SK-MEL-5 (cell line): ENCODE measurements at regions not wholly inside any gene's neighbourhood (a gene's known extent, or its start where the extent isn't known, plus 50 kb on each side); places are given as distances from the start of the nearest gene placed in this dataset.

Experiments used
- DNase-seq: peaks from one replicate; pipeline ENCODE4 v3.0.0-alpha.2; 2016; ENCODE audit warnings: low read depth, low spot score
- in situ Hi-C: cut with HindIII; loops from 2 replicates; pipeline ENCODE4 v1.10.0; 2016; ENCODE audit warnings: low sequenced_read_pairs, high pct_unique_total_duplicates, low pct_unique_long_range_greater_than_20kb

DNA sequence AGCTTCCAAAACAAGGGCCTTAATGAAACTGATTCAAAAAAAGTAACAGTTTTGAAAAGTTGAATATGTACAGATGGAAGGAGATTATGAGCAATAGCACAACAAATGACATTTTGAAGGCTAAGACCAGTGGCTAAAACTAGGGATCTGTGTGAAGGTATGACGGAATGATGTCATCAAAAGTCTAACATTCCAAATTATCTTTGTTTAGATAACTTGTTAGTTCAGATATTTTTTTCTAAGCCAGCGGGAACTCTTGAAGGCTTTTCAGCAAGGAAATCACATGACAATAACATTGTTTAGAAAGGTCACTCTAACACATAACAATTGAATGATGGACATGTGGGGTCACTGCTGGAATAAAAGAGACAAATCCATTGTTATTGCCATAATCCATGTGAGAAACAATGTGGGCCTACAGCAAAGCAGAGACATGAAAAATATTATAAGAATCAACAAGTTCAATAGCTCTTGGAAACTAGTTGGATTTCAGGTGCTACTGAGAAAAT is 260.5 kb downstream of the CASP12 start:
- in situ Hi-C loops, result no loop called here

DNA sequence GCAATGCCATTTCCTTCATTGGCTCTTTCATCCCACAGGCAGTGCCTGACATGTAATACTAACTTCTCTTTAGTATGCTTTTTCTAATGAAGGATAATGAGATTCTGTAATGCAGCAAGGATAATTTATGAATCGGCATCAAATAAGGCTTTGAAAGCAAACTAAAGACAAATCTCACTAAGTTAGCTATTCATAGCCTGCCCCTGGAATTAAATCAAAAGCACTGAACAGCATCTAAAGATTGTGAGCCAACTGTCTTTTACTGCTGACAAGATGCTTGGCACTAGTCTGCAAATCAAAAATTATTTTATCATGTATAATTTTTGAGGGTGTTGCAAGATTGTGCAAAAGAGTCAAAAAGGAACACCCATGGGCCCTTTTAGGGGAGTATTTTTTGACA is 265.0 kb downstream of the CASP12 start:
- no peak for DNase-seq
- in situ Hi-C loops, result no loop called here

More for the DNA sequence above, 260.5 kb downstream of the CASP12 start:
- no peak for DNase-seq

DNA sequence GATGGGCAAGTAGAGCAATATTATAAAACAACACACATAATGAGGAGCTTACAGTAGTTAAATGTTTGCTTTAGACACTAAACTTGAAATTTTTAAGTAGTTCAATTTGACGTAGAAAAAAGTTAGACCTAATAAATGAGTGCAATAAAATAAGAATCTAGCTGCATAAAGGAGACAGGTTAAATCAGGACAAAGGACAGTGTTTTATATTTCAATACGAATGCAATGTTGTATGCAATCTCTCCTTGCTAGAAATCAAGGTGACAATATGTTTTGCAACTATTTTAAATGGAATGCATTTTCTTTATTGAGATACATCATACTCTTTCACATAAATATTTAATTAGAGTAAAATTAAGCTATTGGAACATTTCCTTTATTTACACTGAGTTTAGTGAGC is 267.9 kb downstream of the CASP12 start:
- in situ Hi-C loops, result no loop called here
- DNase-seq, result no peak

DNA sequence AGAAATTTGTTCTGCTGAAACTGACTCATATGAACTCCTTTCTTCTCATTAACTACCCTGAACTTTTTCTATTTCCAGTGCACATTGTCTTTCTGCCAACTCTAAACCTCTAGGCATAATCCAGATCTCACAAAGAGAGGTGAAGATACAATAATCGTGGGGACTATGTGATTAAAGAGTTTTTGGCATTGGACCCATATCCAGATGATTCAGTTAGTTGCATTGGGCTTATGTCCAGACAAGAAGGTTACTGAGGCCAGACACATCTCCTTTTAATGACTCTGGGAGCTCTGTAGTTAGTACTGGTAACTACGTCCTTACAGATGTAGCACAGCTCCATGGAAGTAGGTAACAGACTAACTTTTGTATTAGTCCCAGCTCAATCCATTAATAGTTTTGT is 273.0 kb downstream of the CASP12 start:
- in situ Hi-C loops, result no loop called here
- no peak for DNase-seq

GRCh38 chr11:104624021-104624420 is 274.2 kb downstream of the CASP12 start:
- in situ Hi-C loops, result no loop called here
- no peak for DNase-seq

DNA sequence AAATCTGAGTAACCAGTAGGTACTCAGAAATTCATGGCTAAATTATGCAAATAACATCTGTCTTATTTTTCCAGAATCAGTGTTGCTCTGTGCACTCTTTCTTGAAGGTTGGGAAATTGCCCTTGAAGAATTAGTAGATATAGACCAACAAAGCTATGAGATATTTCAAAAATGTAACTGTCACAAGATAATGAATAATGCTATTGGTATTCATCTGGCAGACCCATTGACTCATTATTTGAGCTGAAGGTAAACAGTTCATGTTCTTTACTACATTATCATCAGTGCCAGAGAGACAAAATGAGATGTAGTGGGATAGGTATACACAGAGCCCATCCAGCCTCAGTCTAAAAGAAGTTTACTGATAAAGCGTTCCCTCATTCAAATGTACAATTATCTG is 274.7 kb downstream of the CASP12 start:
- in situ Hi-C loops, result no loop called here
- DNase-seq, result no peak

DNA sequence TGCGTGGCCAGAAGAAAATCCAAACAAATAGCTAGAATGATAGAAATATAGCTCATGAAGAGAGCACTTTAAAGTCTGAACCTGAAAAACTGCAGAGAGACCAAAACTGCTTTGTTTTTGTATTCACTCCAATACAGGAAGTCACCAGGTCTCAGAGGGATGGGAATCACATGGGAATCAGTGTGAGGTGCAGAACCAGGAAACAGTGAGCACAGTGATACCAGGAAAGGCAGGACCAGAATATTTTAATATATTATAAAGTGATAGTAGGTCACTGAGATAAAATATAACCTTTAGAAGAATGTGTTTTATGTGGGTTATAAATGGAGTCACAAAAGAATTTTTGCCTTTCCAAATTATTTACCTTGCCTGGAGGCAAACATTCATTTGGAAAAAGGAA is 277.3 kb downstream of the CASP12 start:
- in situ Hi-C loops, result no loop called here
- DNase-seq, result peak; percentile 21

DNA sequence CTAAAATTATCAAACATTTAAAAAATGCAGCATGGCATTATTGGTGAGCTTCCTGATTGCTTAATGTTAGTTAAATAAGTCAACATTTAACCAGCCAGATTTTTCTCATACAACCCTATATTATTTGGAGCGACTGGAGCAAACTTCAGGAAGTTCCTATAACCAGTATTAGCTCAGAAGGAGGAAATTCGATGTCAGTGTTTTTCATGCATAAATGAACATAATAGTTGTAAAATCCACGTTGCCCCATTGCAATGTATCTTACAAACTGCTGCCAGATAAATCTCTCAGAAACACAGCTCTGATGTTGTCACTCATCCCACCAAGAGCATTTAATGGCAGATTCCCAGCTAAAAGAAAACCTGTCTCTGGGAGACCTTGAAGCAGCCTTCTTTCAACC is 278.5 kb downstream of the CASP12 start:
- DNase-seq, result no peak
- in situ Hi-C loops, result no loop called here

DNA sequence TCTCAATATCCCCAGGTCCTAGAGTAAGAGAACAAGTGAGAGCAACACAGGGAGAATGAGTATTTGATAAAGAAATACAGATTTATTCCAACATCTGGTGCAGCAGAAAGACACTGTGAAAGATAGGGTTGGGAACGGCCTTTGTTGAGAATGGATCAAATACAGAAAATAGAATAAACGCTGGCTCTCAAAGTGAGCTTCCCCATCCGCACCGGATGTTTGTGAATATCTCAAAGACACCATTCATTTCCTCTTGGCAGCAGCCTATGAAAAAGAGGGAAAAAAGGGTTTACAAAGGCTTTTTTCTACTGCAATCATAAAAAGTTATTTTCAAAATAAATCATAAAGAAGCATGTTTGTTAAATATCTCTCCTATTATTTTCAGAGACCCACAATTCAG is 279.3 kb downstream of the CASP12 start:
- in situ Hi-C loops, result no loop called here
- DNase-seq, result no peak

GRCh38 chr11:104614961-104615360 is 283.3 kb downstream of the CASP12 start:
- in situ Hi-C loops, result no loop called here

GRCh38 chr11:104614117-104614680 is 284.1 kb downstream of the CASP12 start:
- in situ Hi-C loops, result no loop called here

More at GRCh38 chr11:104614961-104615360, 283.3 kb downstream of the CASP12 start:
- no peak for DNase-seq

GRCh38 chr11:104610635-104611034 is 287.6 kb downstream of the CASP12 start:
- in situ Hi-C loops, result no loop called here

More at GRCh38 chr11:104614117-104614680, 284.1 kb downstream of the CASP12 start:
- DNase-seq, result no peak

GRCh38 chr11:104609311-104610085 is 288.8 kb downstream of the CASP12 start:
- DNase-seq, result peak; percentile 82
- in situ Hi-C loops, result no loop called here

More at GRCh38 chr11:104610635-104611034, 287.6 kb downstream of the CASP12 start:
- no peak for DNase-seq

DNA sequence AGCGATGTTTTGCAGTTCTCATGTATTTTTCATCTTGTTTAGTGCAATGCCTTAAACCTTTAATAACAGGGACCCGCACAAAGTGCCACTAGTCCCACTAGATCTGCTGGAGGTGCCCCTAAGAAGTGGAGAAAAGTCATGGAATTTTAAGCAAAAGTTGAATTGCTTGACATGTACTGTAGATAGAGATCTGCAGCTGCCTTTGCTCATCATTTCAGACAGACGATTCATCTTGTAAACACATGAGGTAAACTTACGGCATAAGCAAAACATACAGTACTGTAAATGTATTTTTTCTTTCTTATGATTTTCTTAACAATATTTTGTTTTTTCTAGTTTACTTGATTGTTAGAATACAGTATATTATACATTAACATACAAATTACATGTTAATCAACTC is 295.6 kb downstream of the CASP12 start:
- no peak for DNase-seq
- in situ Hi-C loops, result no loop called here

DNA sequence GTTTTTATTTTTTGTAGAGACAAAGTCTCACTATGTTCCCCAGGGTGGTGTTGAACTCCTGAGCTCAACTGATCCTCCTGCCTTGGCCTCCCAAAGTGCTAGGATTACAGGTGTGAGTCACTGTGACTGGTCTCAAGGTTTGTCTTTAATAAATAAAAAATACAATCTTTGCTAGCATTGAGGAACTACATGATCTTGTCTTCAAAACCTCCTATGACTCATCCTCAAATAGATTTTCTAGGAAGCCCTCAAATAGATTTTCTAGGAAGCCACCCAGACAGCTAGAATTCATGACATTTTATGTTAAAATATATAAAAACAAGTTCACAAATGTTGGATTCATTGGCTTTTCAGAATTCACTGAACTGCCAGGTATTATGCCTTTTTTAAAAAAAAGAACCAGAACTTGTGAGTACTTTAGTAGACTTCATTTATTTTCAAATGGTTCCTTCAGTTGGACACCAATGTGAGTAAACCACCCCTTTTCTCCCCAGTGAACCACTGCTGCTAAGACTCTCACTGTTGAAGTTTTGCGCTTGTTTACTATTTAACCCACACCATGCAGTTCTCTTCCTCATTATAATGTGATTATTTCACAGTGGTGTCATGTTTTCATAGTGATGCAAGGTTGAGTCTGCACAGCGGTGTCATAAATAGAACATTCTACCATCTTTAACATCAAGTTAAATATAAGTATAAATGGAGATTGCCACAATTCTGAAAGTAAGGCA is 303.9 kb downstream of the CASP12 start:
- DNase-seq, result no peak
- in situ Hi-C loops, result no loop called here

DNA sequence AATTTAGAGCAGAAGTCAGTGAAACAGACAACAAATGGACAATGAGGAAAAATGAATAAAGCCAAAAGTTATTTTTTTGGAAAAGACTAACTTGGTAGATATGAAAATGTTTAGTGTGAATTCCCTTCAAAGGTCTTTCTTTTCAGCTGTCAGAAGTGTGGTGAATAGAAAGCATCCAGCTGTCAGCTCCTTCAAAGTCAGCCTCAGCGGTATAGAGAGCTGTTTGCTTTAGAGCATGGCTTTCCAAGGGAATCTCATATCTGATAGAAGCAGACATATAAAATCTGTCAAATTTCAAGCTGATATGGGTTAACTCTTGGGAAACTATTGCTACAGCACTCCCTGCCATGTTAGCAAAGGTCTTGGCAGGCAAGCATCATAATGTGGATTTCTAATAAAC is 309.3 kb downstream of the CASP12 start:
- in situ Hi-C loops, result no loop called here

GRCh38 chr11:104588446-104588845 is 309.8 kb downstream of the CASP12 start:
- no peak for DNase-seq
- in situ Hi-C loops, result no loop called here

More for the DNA sequence above, 309.3 kb downstream of the CASP12 start:
- no peak for DNase-seq

DNA sequence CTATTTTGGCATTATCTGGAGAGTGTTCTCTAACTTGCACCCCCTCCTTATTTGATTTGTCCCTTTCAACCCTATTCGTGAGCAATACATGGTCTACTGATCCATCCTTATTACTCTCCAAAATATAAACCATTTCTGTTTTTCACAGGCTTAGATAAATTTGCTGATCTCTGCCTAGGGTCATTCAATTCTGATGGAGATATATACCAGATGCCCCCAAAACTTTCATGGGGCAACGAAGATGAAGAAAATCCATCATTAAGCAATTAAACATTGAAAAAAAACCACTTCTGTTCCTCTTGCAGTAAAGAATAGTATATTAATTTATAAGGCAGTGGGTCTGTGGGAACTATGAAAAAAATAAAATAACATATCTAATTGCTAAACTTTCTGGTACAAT is 313.4 kb downstream of the CASP12 start:
- in situ Hi-C loops, result no loop called here
- DNase-seq, result no peak
